ENCODE measurements at regions not wholly inside any gene's neighbourhood (a gene's known extent, or its start where the extent isn't known, plus 50 kb on each side); places are given as distances from the start of the nearest gene placed in this dataset.
"Not testable (repeated sequence)": the region's sequence is repeated elsewhere in the genome, so short reads cannot be mapped to it uniquely, and the experiment has no call there.

DNA sequence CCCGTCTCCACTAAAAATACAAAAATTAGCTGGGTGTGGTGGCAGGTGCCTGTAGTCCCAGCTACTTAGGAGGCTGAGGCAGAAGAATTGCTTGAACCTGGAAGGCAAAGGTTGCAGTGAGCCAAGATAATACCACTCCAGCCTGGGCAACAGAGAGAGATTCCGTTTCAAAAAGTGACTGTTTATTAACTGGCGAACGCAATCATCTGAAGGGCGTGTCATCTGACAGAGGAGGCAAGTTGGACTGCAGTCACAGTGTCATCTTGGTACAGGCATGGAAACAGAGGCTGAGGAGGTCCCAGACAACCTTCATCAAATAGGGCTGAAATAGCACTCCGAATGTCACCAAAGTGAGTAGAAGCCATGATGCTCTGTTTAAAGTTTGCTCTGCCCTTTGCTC is 75.3 kb upstream of the NFE2L3 start:
- no peaks in the 10 kb centered on the region for H3K27me3 ChIP-seq
- no peak overlapping the region for H3K27ac ChIP-seq
- TF ChIP-seq Cebpa-rat (IDR thresholded peaks at IDR 0.05): no peak
- no peaks in the 10 kb centered on the region for H3K36me3 ChIP-seq
- no peak overlapping the region for H3K4me2 ChIP-seq
- H3K9me3 ChIP-seq (replicated peaks in 1 of 11): no peaks in the 10 kb centered on the region
- H3K4me1 ChIP-seq: peaks cover 0 to 15% (median 6%) of the 10 kb centered on the region in 10 experiments; a peak in 9 of 20 replicates
- H3K4me3 ChIP-seq: no peak overlapping the region
- no peaks in the 10 kb centered on the region for H4K20me1 ChIP-seq
- no peak overlapping the region for H3K9ac ChIP-seq

DNA sequence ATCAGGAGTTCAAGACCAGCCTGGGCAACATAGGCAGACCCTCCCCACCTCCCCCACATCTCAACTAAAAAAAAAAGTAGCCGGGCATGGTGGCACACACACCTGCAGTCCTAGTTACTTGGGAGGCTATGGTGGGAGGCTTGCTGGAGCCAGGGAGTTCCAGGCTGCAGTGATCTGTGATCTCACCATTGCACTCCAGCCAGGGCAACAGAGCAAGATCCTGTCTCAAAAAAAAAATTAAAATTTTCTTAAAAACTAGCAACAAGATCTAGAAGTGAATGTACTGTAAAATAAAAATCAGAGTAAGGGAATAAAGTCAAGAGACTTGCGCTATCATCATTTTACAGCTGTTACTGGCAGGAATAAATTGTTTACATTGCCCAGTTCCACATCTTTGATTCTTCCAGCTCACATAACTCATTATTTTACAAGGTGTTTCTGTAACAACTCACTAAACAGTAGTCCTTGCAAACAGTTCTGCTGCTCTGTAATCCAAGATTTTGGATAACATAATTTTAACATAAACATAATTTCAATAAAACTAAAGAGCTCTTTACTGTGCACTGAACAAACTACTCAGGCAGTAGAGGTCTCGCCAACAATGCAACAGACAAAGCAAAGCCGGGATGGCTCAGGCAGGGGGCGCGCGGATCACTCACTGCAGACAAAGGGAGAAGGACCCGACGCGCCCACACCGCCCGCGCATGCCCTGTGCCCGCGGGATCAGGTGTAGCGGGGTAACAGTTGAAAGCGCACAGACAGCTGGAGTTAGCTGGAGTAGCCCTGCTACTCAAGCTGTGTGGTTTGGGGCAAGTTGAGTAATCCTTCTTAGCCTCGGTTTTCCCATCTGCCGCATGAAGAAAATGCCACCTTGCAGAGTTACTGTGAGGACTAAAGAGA is 73.3 kb upstream of the NFE2L3 start:
- no peaks in the 10 kb centered on the region for H3K36me3 ChIP-seq
- TF ChIP-seq Cebpa-rat (IDR thresholded peaks at IDR 0.05): no peak

DNA sequence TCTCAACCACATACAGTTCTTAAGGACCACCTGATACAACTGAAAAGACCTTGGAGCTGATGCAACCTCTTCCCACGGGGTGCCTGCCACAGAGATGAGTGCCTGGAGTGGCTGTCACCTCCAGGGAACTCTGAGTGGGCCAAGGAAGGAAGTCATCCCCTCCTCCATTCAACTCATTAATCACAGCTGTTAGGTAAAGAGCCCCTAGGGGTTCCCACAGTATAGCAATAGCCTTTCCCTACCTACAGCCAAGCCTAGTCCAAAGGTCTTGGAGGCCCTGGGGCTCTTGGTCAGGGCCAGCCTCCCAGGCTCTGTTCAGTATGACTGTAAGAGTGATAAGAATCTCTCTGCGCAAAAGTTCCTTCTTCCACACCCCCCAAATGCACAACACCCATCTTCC is 70.4 kb upstream of the NFE2L3 start:
- Histone ChIP-seq H3K27me3 (no peaks in the 10 kb centered on the region), H3K4me3 (no peak overlapping the region), H3K9me3 (replicated peaks in 1 of 11) (peaks cover 0 to 10% (median 0%) of the 10 kb centered on the region in 11 experiments; a peak in 3 of 22 replicates), H3K36me3 (no peaks in the 10 kb centered on the region), H3K4me1 (peaks cover 0 to 16% (median 7%) of the 10 kb centered on the region in 10 experiments; a peak in 9 of 20 replicates), H3K9ac (no peak overlapping the region), H3K27ac (no peak overlapping the region), H3K4me2 (peak overlapping the region in 7 of 11 experiments; percentile 8 to 50 (median 17); a peak in 7 of 22 replicates), H4K20me1 (no peaks in the 10 kb centered on the region)
- no peak for TF ChIP-seq Cebpa-rat (IDR thresholded peaks at IDR 0.05)

More for the DNA sequence above, 73.3 kb upstream of the NFE2L3 start:
- no peaks in the 10 kb centered on the region for H4K20me1 ChIP-seq
- H3K4me3 ChIP-seq: peak overlapping the region in 2 of 10 experiments; percentile 13 to 19; a peak in 1 of 20 replicates
- no peak overlapping the region for H3K9ac ChIP-seq
- H3K27ac ChIP-seq: no peak overlapping the region
- no peaks in the 10 kb centered on the region for H3K9me3 ChIP-seq (replicated peaks in 1 of 11)
- H3K27me3 ChIP-seq: no peaks in the 10 kb centered on the region
- peaks cover 0 to 16% (median 7%) of the 10 kb centered on the region in 10 experiments; a peak in 9 of 20 replicates for H3K4me1 ChIP-seq
- peak overlapping the region; percentile 16 to 87 (median 36) for H3K4me2 ChIP-seq

DNA sequence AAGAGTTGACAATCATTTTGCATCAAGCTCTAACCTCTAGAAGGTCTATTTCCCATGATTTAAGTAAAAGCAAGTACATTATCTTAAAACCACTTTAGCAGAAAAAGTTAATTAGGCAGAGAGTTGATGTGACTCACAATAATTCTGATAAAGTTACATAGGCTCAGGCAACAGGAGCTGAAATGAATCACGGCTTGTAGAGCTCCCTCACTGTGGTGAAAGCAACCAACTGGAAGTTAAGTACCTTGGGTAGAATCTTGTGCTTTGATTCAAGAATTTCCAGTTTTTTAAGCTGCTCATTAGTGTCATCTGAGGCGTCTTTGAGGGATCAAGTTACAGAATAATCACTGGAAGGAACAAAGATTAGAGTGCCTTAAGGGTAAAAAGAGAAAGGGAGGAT is 68.9 kb upstream of the NFE2L3 start:
- Histone ChIP-seq H3K27me3 (no peaks in the 10 kb centered on the region), H3K27ac (no peak overlapping the region), H4K20me1 (no peaks in the 10 kb centered on the region), H3K4me3 (no peak overlapping the region), H3K9ac (no peak overlapping the region), H3K9me3 (replicated peaks in 1 of 11) (peaks cover 0 to 24% (median 6%) of the 10 kb centered on the region in 11 experiments; a peak in 14 of 22 replicates), H3K36me3 (no peaks in the 10 kb centered on the region), H3K4me2 (no peak overlapping the region), H3K4me1 (peaks cover 0 to 16% (median 7%) of the 10 kb centered on the region in 10 experiments; a peak in 9 of 20 replicates)
- no peak for TF ChIP-seq Cebpa-rat (IDR thresholded peaks at IDR 0.05)

DNA sequence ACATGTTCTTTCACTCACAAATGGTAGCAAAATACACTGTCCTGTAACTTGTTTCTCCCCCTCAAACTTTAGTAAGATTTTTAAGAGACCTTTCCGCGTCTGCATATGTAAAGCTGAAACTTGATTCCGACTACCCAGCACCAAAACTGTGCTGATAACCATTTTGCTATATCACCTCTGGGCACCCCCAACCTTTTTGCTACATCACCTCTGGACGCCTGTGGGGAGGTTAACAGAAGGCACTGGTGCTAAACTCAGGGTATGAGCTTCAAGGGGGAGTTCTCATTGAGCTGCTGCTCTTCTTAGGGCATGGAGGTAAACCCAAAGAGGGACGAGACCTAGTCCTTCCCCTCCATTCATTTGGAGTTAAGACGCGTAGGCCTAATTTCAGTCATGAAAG is 67.6 kb upstream of the NFE2L3 start:
- Histone ChIP-seq H3K4me1 (peaks cover 2 to 13% (median 10%) of the 10 kb centered on the region in 10 experiments; a peak in 14 of 20 replicates), H4K20me1 (no peaks in the 10 kb centered on the region), H3K27me3 (no peaks in the 10 kb centered on the region), H3K4me3 (no peak overlapping the region), H3K36me3 (no peaks in the 10 kb centered on the region), H3K27ac (no peak overlapping the region), H3K9ac (no peak overlapping the region), H3K9me3 (replicated peaks in 1 of 11) (peaks cover 12 to 37% (median 17%) of the 10 kb centered on the region in 11 experiments), H3K4me2 (no peak overlapping the region)
- no peak for TF ChIP-seq Cebpa-rat (IDR thresholded peaks at IDR 0.05)

DNA sequence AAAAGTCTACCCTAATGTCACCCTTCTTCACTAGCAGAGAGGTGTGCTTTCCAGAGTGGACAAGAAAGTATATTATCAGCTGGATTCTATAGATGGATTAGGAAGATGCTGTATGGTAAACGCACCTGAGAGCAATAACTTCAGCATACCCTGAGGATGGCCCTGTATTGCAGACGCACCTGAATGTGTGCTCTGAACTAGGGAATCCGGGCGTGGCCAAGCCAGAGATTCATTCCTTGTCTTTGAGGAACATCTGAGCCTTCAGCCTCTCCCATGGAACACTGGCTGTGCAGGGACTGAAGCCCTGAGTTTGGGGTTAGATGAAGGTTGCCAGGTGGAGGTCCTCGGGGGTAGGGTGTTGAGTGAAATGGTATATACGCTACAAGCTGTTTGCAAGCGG is 66.2 kb upstream of the NFE2L3 start:
- TF ChIP-seq Cebpa-rat (IDR thresholded peaks at IDR 0.05): no peak

DNA sequence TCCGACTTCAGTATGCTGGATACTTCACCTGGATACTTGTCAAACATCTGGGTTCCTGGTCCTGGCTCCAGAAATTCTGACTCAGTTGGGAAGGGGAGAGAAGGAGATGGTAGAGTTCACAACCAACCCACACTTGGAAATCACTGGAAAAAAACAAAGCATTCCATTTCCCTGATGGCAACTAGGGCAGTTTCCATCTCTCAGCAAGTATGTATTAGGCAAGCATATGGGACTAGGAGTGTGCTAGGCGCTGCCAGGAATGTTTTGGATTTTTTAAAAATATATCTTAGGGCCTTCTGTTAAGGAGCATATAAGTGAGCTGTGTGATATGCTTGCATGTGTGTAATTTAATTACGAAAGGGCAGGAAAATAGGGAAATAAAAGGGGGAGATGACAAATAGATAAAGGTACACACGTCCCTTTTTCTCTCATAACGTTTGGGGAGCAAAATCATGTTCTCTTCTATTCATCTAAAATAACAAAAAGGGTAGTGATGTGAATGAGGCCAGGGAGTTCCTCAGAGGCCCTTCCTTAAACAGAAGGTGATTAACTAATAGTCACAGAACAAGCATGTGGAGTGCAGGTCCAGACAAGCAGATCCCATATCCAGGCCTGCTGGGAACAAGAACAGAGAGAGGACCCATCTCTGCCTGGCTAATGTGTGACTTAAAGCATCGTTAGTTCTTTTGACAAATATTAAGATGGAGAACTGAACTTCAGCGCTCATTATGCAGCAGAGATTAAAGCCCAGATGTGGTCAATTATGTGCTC is 64.5 kb upstream of the NFE2L3 start:
- Histone ChIP-seq H3K9me3 (replicated peaks in 1 of 11) (peaks cover 22 to 50% (median 29%) of the 10 kb centered on the region in 11 experiments), H3K4me2 (no peak overlapping the region), H4K20me1 (no peaks in the 10 kb centered on the region), H3K27ac (no peak overlapping the region), H3K27me3 (no peaks in the 10 kb centered on the region), H3K9ac (no peak overlapping the region), H3K4me1 (peaks cover 4 to 23% (median 11%) of the 10 kb centered on the region in 10 experiments; a peak in 15 of 20 replicates), H3K4me3 (no peak overlapping the region), H3K36me3 (no peaks in the 10 kb centered on the region)
- TF ChIP-seq Cebpa-rat (IDR thresholded peaks at IDR 0.05): no peak

More for the DNA sequence above, 66.2 kb upstream of the NFE2L3 start:
- no peak overlapping the region for H3K4me2 ChIP-seq
- no peak overlapping the region for H3K9ac ChIP-seq
- no peaks in the 10 kb centered on the region for H3K36me3 ChIP-seq
- H3K4me3 ChIP-seq: no peak overlapping the region
- no peaks in the 10 kb centered on the region for H3K27me3 ChIP-seq
- H4K20me1 ChIP-seq: no peaks in the 10 kb centered on the region
- H3K27ac ChIP-seq: no peak overlapping the region
- peaks cover 8 to 18% (median 16%) of the 10 kb centered on the region in 10 experiments; a peak in 17 of 20 replicates for H3K4me1 ChIP-seq
- peaks cover 22 to 50% (median 29%) of the 10 kb centered on the region in 11 experiments for H3K9me3 ChIP-seq (replicated peaks in 1 of 11)

DNA sequence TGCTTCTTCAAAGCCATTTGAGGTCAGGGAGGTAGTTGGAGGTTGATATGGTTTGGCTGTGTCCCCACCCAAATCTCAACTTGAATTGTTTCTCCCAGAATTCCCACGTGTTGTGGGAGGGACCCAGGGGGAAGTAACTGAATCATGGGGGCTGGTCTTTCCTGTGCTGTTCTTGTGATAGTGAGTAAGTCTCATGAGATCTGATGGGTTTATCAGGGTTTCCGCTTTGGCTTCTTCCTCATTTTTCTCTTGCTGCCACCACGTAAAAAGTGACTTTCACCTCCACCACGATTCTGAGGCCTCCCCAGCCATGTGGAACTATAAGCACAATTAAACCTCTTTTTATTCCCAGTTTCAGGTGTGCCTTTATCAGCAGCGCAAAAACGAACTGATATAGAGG is 62.5 kb upstream of the NFE2L3 start:
- H3K4me1 ChIP-seq: peaks cover 4 to 23% (median 11%) of the 10 kb centered on the region in 10 experiments; a peak in 15 of 20 replicates
- peak overlapping the region in 5 of 10 experiments; percentile 1 to 21 (median 4); a peak in 3 of 20 replicates for H3K4me3 ChIP-seq
- H3K27me3 ChIP-seq, H3K9ac ChIP-seq, H4K20me1 ChIP-seq, H3K36me3 ChIP-seq: not testable (repeated sequence)
- peak overlapping the region; percentile 8 to 69 (median 32); a peak in 17 of 22 replicates for H3K27ac ChIP-seq
- H3K4me2 ChIP-seq: peak overlapping the region; percentile 7 to 40 (median 19); a peak in 15 of 22 replicates
- peaks cover 22 to 50% (median 29%) of the 10 kb centered on the region in 11 experiments for H3K9me3 ChIP-seq (replicated peaks in 1 of 11)

All from BLaER1 treated with 17β-estradiol and CSF1 and Interleukin-3, amounts not matched to agents 10 nM and 100 nM (cell line).